SK-N-SH (cell line): ENCODE measurements at regions not wholly inside any gene's neighbourhood (a gene's known extent, or its start where the extent isn't known, plus 50 kb on each side); places are given as distances from the start of the nearest gene placed in this dataset.

ENCODE experiments used
- CTCF ChIA-PET: fragments of 300-600, 350-600 bp; formaldehyde crosslinking; extraction: SDS; loops from one replicate; lab custom pipeline; 2021; lab: Yijun Ruan, JAX
- POLR2A ChIA-PET: fragments of 350-600 bp; sonication (Branson Sonifier 250); formaldehyde crosslinking; extraction: SDS; loops from one replicate; lab custom pipeline; 2020; ENCODE audit warnings: antibody characterized with exemption, inconsistent platforms; lab: Yijun Ruan, JAX
- DNase-seq: peaks from one replicate; pipeline ENCODE4 v3.0.0; 2012
- H2AFZ ChIP-seq: fragments of 200-600 bp; sonication (generic); 2 replicates; pipeline ENCODE4 v1.8.1; 2016; ENCODE audit warnings: antibody characterized with exemption, mild to moderate bottlenecking, low read depth
- H3F3A ChIP-seq: fragments of 200-600 bp; sonication (generic); replicated peaks from 2 replicates; pipeline ENCODE3; 2016; ENCODE audit warnings: antibody characterized with exemption, mild to moderate bottlenecking; ENCODE audit not compliant: insufficient read depth
- H3K27ac ChIP-seq, 2 experiments: fragments of 200-500 bp in 1 of 2; fragments of 200-600 bp in 1 of 2; sonication (Bioruptor generic) in 1 of 2; sonication (generic), shearing (Covaris generic) in 1 of 2; 2 replicates each; pipeline versions ENCODE4 v1.5.1 to v1.6.1; 2014 to 2016; ENCODE audit warnings: low read depth in 2 of 2, inconsistent platforms in 1 of 2, low read length in 1 of 2, mild to moderate bottlenecking in 1 of 2, mixed read lengths in 1 of 2
- H3K27me3 ChIP-seq: fragments of 200-600 bp; sonication (generic), shearing (Covaris generic); 2 replicates; pipeline ENCODE4 v1.6.1; 2016; ENCODE audit warnings: mixed run types; ENCODE audit not compliant: insufficient read depth
- H3K36me3 ChIP-seq, 2 experiments: fragments of 200-500 bp in 1 of 2; fragments of 200-600 bp in 1 of 2; sonication (Bioruptor generic) in 1 of 2; sonication (generic) in 1 of 2; replicated peaks in 1 of 2; 2 replicates each; pipeline versions ENCODE3 to v1.5.1; 2014 to 2016; ENCODE audit warnings: low read length in 1 of 2, mild to moderate bottlenecking in 1 of 2; ENCODE audit not compliant: insufficient read depth in 2 of 2, control insufficient read depth in 1 of 2
- H3K4me1 ChIP-seq, 2 experiments: fragments of 200-500 bp in 1 of 2; fragments of 200-600 bp in 1 of 2; sonication (Bioruptor generic) in 1 of 2; sonication (generic), shearing (Covaris generic) in 1 of 2; 2 replicates each; pipeline versions ENCODE4 v1.5.1 to v1.6.1; 2014 to 2016; ENCODE audit warnings: low read depth in 1 of 2, low read length in 1 of 2, mixed run types in 1 of 2; ENCODE audit not compliant: insufficient read depth in 2 of 2, control insufficient read depth in 1 of 2
- H3K4me2 ChIP-seq: fragments of 200-600 bp; sonication (generic), shearing (Covaris generic); 2 replicates; pipeline ENCODE4 v1.6.1; 2017; ENCODE audit warnings: mixed run types
- H3K4me3 ChIP-seq, 2 experiments: fragments of 200-500 bp in 1 of 2; fragments of 200-600 bp in 1 of 2; sonication (Bioruptor generic) in 1 of 2; sonication (generic), shearing (Covaris generic) in 1 of 2; 2 replicates each; pipeline versions ENCODE4 v1.5.1 to v1.8.1; 2014 to 2016; ENCODE audit warnings: low read depth in 2 of 2, inconsistent platforms in 1 of 2, low read length in 1 of 2, mild to moderate bottlenecking in 1 of 2, mixed read lengths in 1 of 2, moderate library complexity in 1 of 2
- H3K79me2 ChIP-seq: fragments of 200-600 bp; sonication (generic); 2 replicates; pipeline ENCODE4 v1.8.1; 2017; ENCODE audit warnings: mild to moderate bottlenecking; ENCODE audit not compliant: insufficient read depth
- H3K9ac ChIP-seq: fragments of 200-600 bp; sonication (generic); 2 replicates; pipeline ENCODE4 v1.6.1; 2017; ENCODE audit warnings: mixed run types
- H3K9me2 ChIP-seq: fragments of 200-600 bp; sonication (generic); 2 replicates; pipeline ENCODE4 v1.6.1; 2017; ENCODE audit warnings: mixed run types
- H3K9me3 ChIP-seq: fragments of 200-600 bp; sonication (generic); 2 replicates; pipeline ENCODE4 v1.6.1; 2017; ENCODE audit warnings: mixed run types, mild to moderate bottlenecking, moderate library complexity
- H4K20me1 ChIP-seq: fragments of 200-600 bp; sonication (generic); 2 replicates; pipeline ENCODE4 v1.6.1; 2017; ENCODE audit warnings: mild to moderate bottlenecking, mixed run types; ENCODE audit not compliant: insufficient read depth
- CHD2 ChIP-seq: fragments of 150-350 bp; IDR thresholded peaks from 2 replicates; pipeline ENCODE4 v1.6.1; 2018; ENCODE audit warnings: low read length; ENCODE audit not compliant: partially characterized antibody
- ELF1 ChIP-seq: IDR thresholded peaks from 2 replicates; pipeline ENCODE4 v1.4.0; 2012
- EZH2phosphoT487 ChIP-seq: fragments of 200-600 bp; sonication (generic); IDR thresholded peaks from 2 replicates; pipeline ENCODE4 v1.6.1; 2017; ENCODE audit warnings: low read depth, mixed run types, mild to moderate bottlenecking, antibody characterized with exemption, moderate library complexity, borderline replicate concordance
- JUND ChIP-seq: IDR thresholded peaks from 2 replicates; pipeline ENCODE4 v1.4.0; 2012
- MXI1 ChIP-seq: IDR thresholded peaks from 2 replicates; pipeline ENCODE4 v1.6.1; 2012; ENCODE audit warnings: mild to moderate bottlenecking, low read depth, low read length, improper control_type of control experiment
- NRF1 ChIP-seq: IDR thresholded peaks from 2 replicates; pipeline ENCODE4 v1.6.1; 2012; ENCODE audit warnings: low read depth, mild to moderate bottlenecking, low read length
- SIN3A ChIP-seq: IDR thresholded peaks from 2 replicates; pipeline ENCODE4 v1.6.1; 2012; ENCODE audit warnings: low read depth, mild to moderate bottlenecking, low read length, moderate library complexity, borderline replicate concordance
- SMC3 ChIP-seq: IDR thresholded peaks from 2 replicates; pipeline ENCODE4 v1.6.1; 2012; ENCODE audit warnings: low read depth, low read length, improper control_type of control experiment
- TAF1 ChIP-seq: IDR thresholded peaks from 2 replicates; pipeline ENCODE4 v1.6.1; 2012; ENCODE audit warnings: low read depth, mild to moderate bottlenecking, low read length, moderate library complexity, borderline replicate concordance
- YY1 ChIP-seq: IDR thresholded peaks from 2 replicates; pipeline ENCODE4 v1.4.0; 2012; ENCODE audit warnings: low read depth, mild to moderate bottlenecking
- WGBS: methylation state at CpG from one replicate; pipeline ENCODE4 v1.1.6; 2017; ENCODE audit warnings: low lambda C conversion rate; 5-methylcytosine and 5-hydroxymethylcytosine counted together
- TF ChIP-seq, protein P1 (sequence below): IDR thresholded peaks from 2 replicates; pipeline ENCODE4 v1.6.1; 2012; ENCODE audit warnings: mild to moderate bottlenecking, low read depth, low read length, moderate library complexity
- TF ChIP-seq, protein P2 (sequence below): fragments of 200-600 bp; sonication (generic); IDR thresholded peaks from 2 replicates; pipeline ENCODE4 v1.6.1; 2017; ENCODE audit warnings: antibody characterized with exemption, mild to moderate bottlenecking, moderate library complexity

DNA sequence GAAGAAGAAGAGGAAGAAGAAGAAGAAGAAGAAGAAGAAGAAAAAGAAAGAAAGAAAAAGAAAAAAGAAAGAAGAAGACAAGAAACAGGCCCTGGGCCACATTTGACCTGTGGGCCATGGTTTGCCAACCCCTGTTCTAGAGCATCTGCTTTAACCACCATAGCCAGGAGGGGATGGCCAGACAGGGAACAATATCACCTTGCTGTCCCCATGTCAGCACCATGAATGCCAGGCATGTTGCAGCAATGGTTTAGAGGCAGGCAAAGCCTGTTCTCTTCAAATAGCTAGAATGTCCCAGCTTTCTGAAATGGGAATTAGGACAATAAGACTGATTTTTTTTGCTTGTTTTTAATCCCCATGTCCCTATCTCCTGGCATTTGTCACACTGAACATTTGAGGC, 338.6 kb upstream of the PLET1 start (continued):
- TF ChIP-seq, protein P1, sequence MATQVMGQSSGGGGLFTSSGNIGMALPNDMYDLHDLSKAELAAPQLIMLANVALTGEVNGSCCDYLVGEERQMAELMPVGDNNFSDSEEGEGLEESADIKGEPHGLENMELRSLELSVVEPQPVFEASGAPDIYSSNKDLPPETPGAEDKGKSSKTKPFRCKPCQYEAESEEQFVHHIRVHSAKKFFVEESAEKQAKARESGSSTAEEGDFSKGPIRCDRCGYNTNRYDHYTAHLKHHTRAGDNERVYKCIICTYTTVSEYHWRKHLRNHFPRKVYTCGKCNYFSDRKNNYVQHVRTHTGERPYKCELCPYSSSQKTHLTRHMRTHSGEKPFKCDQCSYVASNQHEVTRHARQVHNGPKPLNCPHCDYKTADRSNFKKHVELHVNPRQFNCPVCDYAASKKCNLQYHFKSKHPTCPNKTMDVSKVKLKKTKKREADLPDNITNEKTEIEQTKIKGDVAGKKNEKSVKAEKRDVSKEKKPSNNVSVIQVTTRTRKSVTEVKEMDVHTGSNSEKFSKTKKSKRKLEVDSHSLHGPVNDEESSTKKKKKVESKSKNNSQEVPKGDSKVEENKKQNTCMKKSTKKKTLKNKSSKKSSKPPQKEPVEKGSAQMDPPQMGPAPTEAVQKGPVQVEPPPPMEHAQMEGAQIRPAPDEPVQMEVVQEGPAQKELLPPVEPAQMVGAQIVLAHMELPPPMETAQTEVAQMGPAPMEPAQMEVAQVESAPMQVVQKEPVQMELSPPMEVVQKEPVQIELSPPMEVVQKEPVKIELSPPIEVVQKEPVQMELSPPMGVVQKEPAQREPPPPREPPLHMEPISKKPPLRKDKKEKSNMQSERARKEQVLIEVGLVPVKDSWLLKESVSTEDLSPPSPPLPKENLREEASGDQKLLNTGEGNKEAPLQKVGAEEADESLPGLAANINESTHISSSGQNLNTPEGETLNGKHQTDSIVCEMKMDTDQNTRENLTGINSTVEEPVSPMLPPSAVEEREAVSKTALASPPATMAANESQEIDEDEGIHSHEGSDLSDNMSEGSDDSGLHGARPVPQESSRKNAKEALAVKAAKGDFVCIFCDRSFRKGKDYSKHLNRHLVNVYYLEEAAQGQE: no peak
- TF ChIP-seq SIN3A: no peak
- TF ChIP-seq, protein P2, sequence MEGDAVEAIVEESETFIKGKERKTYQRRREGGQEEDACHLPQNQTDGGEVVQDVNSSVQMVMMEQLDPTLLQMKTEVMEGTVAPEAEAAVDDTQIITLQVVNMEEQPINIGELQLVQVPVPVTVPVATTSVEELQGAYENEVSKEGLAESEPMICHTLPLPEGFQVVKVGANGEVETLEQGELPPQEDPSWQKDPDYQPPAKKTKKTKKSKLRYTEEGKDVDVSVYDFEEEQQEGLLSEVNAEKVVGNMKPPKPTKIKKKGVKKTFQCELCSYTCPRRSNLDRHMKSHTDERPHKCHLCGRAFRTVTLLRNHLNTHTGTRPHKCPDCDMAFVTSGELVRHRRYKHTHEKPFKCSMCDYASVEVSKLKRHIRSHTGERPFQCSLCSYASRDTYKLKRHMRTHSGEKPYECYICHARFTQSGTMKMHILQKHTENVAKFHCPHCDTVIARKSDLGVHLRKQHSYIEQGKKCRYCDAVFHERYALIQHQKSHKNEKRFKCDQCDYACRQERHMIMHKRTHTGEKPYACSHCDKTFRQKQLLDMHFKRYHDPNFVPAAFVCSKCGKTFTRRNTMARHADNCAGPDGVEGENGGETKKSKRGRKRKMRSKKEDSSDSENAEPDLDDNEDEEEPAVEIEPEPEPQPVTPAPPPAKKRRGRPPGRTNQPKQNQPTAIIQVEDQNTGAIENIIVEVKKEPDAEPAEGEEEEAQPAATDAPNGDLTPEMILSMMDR: no peak
- no peak for TF ChIP-seq NRF1
- TF ChIP-seq CHD2: no peak
- TF ChIP-seq, all 33 proteins: peak for 0

DNA sequence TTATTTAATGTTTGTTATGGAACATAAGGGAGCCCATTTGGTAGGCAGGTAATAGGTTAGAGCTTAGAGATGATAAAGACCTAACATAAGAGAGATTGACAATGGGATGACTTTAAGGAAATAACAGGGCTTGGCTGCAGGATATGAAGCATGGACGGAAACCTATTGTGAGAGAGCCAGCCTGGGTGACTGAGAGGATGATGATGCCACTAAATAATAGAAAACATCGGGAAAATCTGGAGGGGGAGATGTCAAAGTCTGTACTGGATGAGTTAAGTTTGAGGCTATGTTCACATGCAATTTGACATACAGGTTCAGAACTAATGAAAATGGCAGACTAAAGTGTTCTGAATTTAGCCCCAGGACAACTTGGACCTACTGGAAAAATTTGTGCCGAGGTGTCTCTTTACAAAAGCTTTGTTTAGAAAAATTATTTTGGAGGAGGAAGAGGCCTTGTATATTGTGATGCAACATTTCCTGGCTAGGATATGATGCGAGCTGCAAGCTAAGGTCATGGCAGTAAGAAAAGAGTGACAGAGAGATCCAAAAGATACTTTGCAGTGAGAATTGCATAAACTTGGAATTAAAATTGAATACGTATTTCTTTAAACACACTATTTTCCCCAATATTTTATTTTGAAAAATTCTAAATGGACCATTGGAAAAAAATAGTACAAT, 339.3 kb upstream of the PLET1 start:
- Histone ChIP-seq H3K9ac (no peak overlapping the region), H3K9me2 (no peaks in the 10 kb centered on the region), H4K20me1 (no peaks in the 10 kb centered on the region), H3K36me3 (no peaks in the 10 kb centered on the region), H3K9me3 (no peaks in the 10 kb centered on the region), H3K4me1 (no peaks in the 10 kb centered on the region; a peak in 3 of 4 replicates), H3F3A (no peaks in the 10 kb centered on the region), H3K27ac (no peak overlapping the region), H2AFZ (no peak overlapping the region), H3K4me2 (no peak overlapping the region), H3K79me2 (no peaks in the 10 kb centered on the region), H3K27me3 (no peaks in the 10 kb centered on the region), H3K4me3 (no peak overlapping the region)
- DNase-seq: no peak
- WGBS: 83% methylated on average over 5 of the region's 5 CpGs
- ChIA-PET POLR2A (no interaction called here), CTCF (interaction anchor here (0.7 to 1.3 kb wide), 3 partner anchors 12 to 689 kb away, joined by 3 to 6 read pairs (median 3); partner anchors contain the start of gene NCAM1)
- TF ChIP-seq YY1 (no peak), ELF1 (no peak), NRF1 (no peak), SMC3 (no peak), JUND (no peak), MXI1 (no peak), EZH2phosphoT487 (no peak), TAF1 (no peak)
